Neural progenitor cell (in vitro differentiated cells): ENCODE measurements at regions not wholly inside any gene's neighbourhood (a gene's known extent, or its start where the extent isn't known, plus 50 kb on each side); places are given as distances from the start of the nearest gene placed in this dataset.

Experiments
- CTCF ChIP-seq: fragments of 200-600 bp; sonication (generic); IDR thresholded peaks from 2 replicates; pipeline ENCODE4 v1.5.1; 2017; ENCODE audit warnings: antibody characterized with exemption, mild to moderate bottlenecking
- EZH2 ChIP-seq: fragments of 200-600 bp; sonication (generic); IDR thresholded peaks from 2 replicates; pipeline ENCODE4 v1.6.1; 2017; ENCODE audit warnings: antibody characterized with exemption, mild to moderate bottlenecking, moderate library complexity

- TF ChIP-seq CTCF, result no peak
- no peak for TF ChIP-seq EZH2
Measured at GRCh38 chr1:116226017-116226416, 114.8 kb downstream of the MAB21L3 start.
